Ishikawa (cell line): ENCODE measurements at regions not wholly inside any gene's neighbourhood (a gene's known extent, or its start where the extent isn't known, plus 50 kb on each side); places are given as distances from the start of the nearest gene placed in this dataset.

Experiments
- CEBPB ChIP-seq: IDR thresholded peaks from 2 replicates; pipeline ENCODE4 v1.6.1; 2012
- CREB1 ChIP-seq: IDR thresholded peaks from 2 replicates; pipeline ENCODE4 v1.6.1; 2012; ENCODE audit warnings: low read depth
- EGR1 ChIP-seq: IDR thresholded peaks from 2 replicates; pipeline ENCODE4 v1.6.1; 2012
- EP300 ChIP-seq: IDR thresholded peaks from 2 replicates; pipeline ENCODE4 v1.6.1; 2012; ENCODE audit warnings: borderline replicate concordance
- FOXM1 ChIP-seq: IDR thresholded peaks from 2 replicates; pipeline ENCODE4 v1.6.1; 2012; ENCODE audit warnings: low read depth, borderline replicate concordance
- MAX ChIP-seq: IDR thresholded peaks from 2 replicates; pipeline ENCODE4 v1.6.1; 2012
- NFIC ChIP-seq: IDR thresholded peaks from 2 replicates; pipeline ENCODE4 v1.6.1; 2012
- RAD21 ChIP-seq: IDR thresholded peaks from 2 replicates; pipeline ENCODE4 v1.6.1; 2012; ENCODE audit warnings: low read depth
- REST ChIP-seq: IDR thresholded peaks from 2 replicates; pipeline ENCODE4 v1.6.1; 2012; ENCODE audit warnings: low read depth, mild to moderate bottlenecking
- TAF1 ChIP-seq: IDR thresholded peaks from 2 replicates; pipeline ENCODE4 v1.6.1; 2012; ENCODE audit warnings: low read depth, mild to moderate bottlenecking
- TCF12 ChIP-seq: IDR thresholded peaks from 2 replicates; pipeline ENCODE4 v1.6.1; 2012; ENCODE audit warnings: low read depth
- TEAD4 ChIP-seq: IDR thresholded peaks from 2 replicates; pipeline ENCODE4 v1.6.1; 2012
- USF1 ChIP-seq: IDR thresholded peaks from 2 replicates; pipeline ENCODE4 v1.6.1; 2012
- YY1 ChIP-seq: IDR thresholded peaks from 2 replicates; pipeline ENCODE4 v1.6.1; 2012; ENCODE audit warnings: low read depth
- ZBTB7A ChIP-seq: IDR thresholded peaks from 2 replicates; pipeline ENCODE4 v1.6.1; 2012; ENCODE audit warnings: low read depth

- TF ChIP-seq YY1 = no peak
- no peak for TF ChIP-seq RAD21
- no peak for TF ChIP-seq FOXM1
- no peak for TF ChIP-seq TAF1
Observed at GRCh38 chr5:164608507-164608906, 1103.1 kb downstream of the MAT2B start.

GRCh38 chr5:164610374-164610773 is 1105.0 kb downstream of the MAT2B start:
- TF ChIP-seq TEAD4 (no peak), TCF12 (no peak), USF1 (no peak), EP300 (no peak), CEBPB (no peak), MAX (no peak)

- TF ChIP-seq TAF1 (no peak), TEAD4 (no peak), MAX (no peak), CREB1 (no peak), TCF12 (no peak), CEBPB (no peak), REST (no peak)
Observed at GRCh38 chr5:164614707-164615106, 1109.3 kb downstream of the MAT2B start.

- no peak for TF ChIP-seq FOXM1
- no peak for TF ChIP-seq RAD21
- TF ChIP-seq EP300 = no peak
Observed at GRCh38 chr5:164617290-164617689, 1111.9 kb downstream of the MAT2B start.

GRCh38 chr5:164627021-164627420 is 1121.6 kb downstream of the MAT2B start:
- TF ChIP-seq REST (no peak), CREB1 (no peak), RAD21 (no peak), TAF1 (no peak), EP300 (no peak), CEBPB (no peak), TCF12 (no peak)

GRCh38 chr5:164636456-164636855 is 1131.0 kb downstream of the MAT2B start:
- TF ChIP-seq ZBTB7A (no peak), USF1 (no peak), YY1 (no peak), FOXM1 (no peak), CREB1 (no peak), TAF1 (no peak)

- no peak for TF ChIP-seq CREB1
- TF ChIP-seq REST = no peak
- TF ChIP-seq NFIC = no peak
- TF ChIP-seq TEAD4 = no peak
- TF ChIP-seq TAF1 = no peak
- TF ChIP-seq TCF12 = no peak
- TF ChIP-seq MAX = no peak
- TF ChIP-seq YY1 = no peak
- no peak for TF ChIP-seq RAD21
- no peak for TF ChIP-seq USF1
- TF ChIP-seq EGR1 = no peak
- no peak for TF ChIP-seq ZBTB7A
- no peak for TF ChIP-seq FOXM1
Observed at GRCh38 chr5:164637931-164638521, 1132.6 kb downstream of the MAT2B start.
